NCI-H524 (cell line): ENCODE measurements at regions not wholly inside any gene's neighbourhood (a gene's known extent, or its start where the extent isn't known, plus 50 kb on each side); places are given as distances from the start of the nearest gene placed in this dataset.
"Not testable (repeated sequence)": the region's sequence is repeated elsewhere in the genome, so short reads cannot be mapped to it uniquely, and the experiment has no call there.

ENCODE experiments used
- DNase-seq, 2 experiments: peaks; one replicate each; lab custom pipeline; 2025; lab: John Stamatoyannopoulos, UW

GRCh38 chr1:245026247-245026646 lies 128.5 kb upstream of the KIF26B start:
- DNase-seq = no peak

- no peak for DNase-seq
Measured at GRCh38 chr1:245025525-245025924, 129.3 kb upstream of the KIF26B start.

- no peak for DNase-seq
Measured at GRCh38 chr1:245023222-245023621, 131.6 kb upstream of the KIF26B start.

GRCh38 chr1:245019910-245020486 lies 134.8 kb upstream of the KIF26B start:
- no peak for DNase-seq

GRCh38 chr1:245016700-245017099 lies 138.1 kb upstream of the KIF26B start:
- DNase-seq = no peak

- no peak for DNase-seq
Measured at GRCh38 chr1:245015031-245015430, 139.8 kb upstream of the KIF26B start.

GRCh38 chr1:245014247-245015029 lies 140.3 kb upstream of the KIF26B start:
- DNase-seq = no peak

- DNase-seq = no peak
Measured at GRCh38 chr1:245010018-245010614, 144.7 kb upstream of the KIF26B start.

- no peak for DNase-seq
Measured at GRCh38 chr1:245008761-245009160, 144.4 kb upstream of the HNRNPU start.

GRCh38 chr1:245007852-245008251 lies 143.5 kb upstream of the HNRNPU start:
- no peak for DNase-seq

GRCh38 chr1:245003246-245003645 lies 138.9 kb upstream of the HNRNPU start:
- no peak for DNase-seq

GRCh38 chr1:245001252-245001651 lies 136.9 kb upstream of the HNRNPU start:
- no peak for DNase-seq

GRCh38 chr1:245000872-245001188 lies 136.5 kb upstream of the HNRNPU start:
- no peak for DNase-seq

- DNase-seq = not testable (repeated sequence)
Measured at GRCh38 chr1:244999644-245000043, 135.3 kb upstream of the HNRNPU start.

- no peak for DNase-seq
Measured at GRCh38 chr1:244998717-244999346, 134.5 kb upstream of the HNRNPU start.

- no peak for DNase-seq
Measured at GRCh38 chr1:244995602-244996400, 131.5 kb upstream of the HNRNPU start.

GRCh38 chr1:244992833-244993232 lies 128.5 kb upstream of the HNRNPU start:
- DNase-seq = no peak

GRCh38 chr1:244989813-244990212 lies 125.5 kb upstream of the HNRNPU start:
- no peak for DNase-seq

- DNase-seq = no peak
Measured at GRCh38 chr1:244988521-244988920, 124.2 kb upstream of the HNRNPU start.

- no peak for DNase-seq
Measured at GRCh38 chr1:244980605-244981004, 116.3 kb upstream of the HNRNPU start.

GRCh38 chr1:244974550-244974949 lies 110.2 kb upstream of the HNRNPU start:
- no peak for DNase-seq

- DNase-seq = no peak
Measured at GRCh38 chr1:244974106-244974505, 109.8 kb upstream of the HNRNPU start.
